Uterus (tissue), 3 donors: ENCODE measurements at regions not wholly inside any gene's neighbourhood (a gene's known extent, or its start where the extent isn't known, plus 50 kb on each side); places are given as distances from the start of the nearest gene placed in this dataset.

Source experiments
- DNase-seq, 2 donors: peaks; one replicate each; pipeline ENCODE4 v3.0.0-alpha.2; 2019 to 2020
- H3K27ac ChIP-seq, 2 donors: fragments of 200-600 bp; sonication (generic); 1 replicate in 1 of 2; 2 replicates in 1 of 2; pipeline ENCODE4 v1.5.1; 2016 to 2018
- H3K27me3 ChIP-seq, 2 donors: fragments of 200-600 bp; sonication (generic); one replicate each; pipeline ENCODE4 v1.5.1; 2018 to 2019; ENCODE audit warnings: control low read depth in 1 of 2
- H3K36me3 ChIP-seq, 2 donors: fragments of 200-600 bp; sonication (generic); one replicate each; pipeline ENCODE4 v1.5.1; 2019; ENCODE audit warnings: control low read depth in 1 of 2
- H3K4me1 ChIP-seq, 2 donors: fragments of 200-600 bp; sonication (generic); one replicate each; pipeline ENCODE4 v1.5.1; 2018 to 2019; ENCODE audit warnings: control low read depth in 1 of 2
- H3K4me3 ChIP-seq, 2 donors: fragments of 200-600 bp; sonication (generic); 1 replicate in 1 of 2; 2 replicates in 1 of 2; pipeline ENCODE4 v1.5.1; 2018 to 2019; ENCODE audit warnings: mild to moderate bottlenecking in 1 of 2
- H3K9me3 ChIP-seq, 2 donors: fragments of 200-600 bp; sonication (generic); one replicate each; pipeline ENCODE4 v1.5.1; 2019; ENCODE audit warnings: control low read depth in 1 of 2
- POLR2A ChIP-seq, 2 donors: fragments of 450-650 bp; IDR thresholded peaks; one replicate each; pipeline ENCODE4 v1.6.1; 2016; ENCODE audit warnings: antibody characterized with exemption in 2 of 2, mild to moderate bottlenecking in 1 of 2, moderate library complexity in 1 of 2
- intact Hi-C: fragments of 100-400 bp; cut with DNase I; formaldehyde crosslinking; loops from one replicate; pipeline ENCODE4 v1.15.1; 2023; ENCODE audit warnings: low total_unique reads
- TF ChIP-seq, protein P1 (sequence below), 4 experiments: fragments of 200-600 bp in 2 of 4; fragments of 450-650 bp in 2 of 4; sonication (generic) in 2 of 4; IDR thresholded peaks; one replicate each; pipeline ENCODE4 v1.5.1; 2016 to 2019; ENCODE audit warnings: antibody characterized with exemption in 4 of 4, mild to moderate bottlenecking in 2 of 4, moderate library complexity in 1 of 4
- donor health status: DM: yes; HTN: yes; CAD: no.

DNA sequence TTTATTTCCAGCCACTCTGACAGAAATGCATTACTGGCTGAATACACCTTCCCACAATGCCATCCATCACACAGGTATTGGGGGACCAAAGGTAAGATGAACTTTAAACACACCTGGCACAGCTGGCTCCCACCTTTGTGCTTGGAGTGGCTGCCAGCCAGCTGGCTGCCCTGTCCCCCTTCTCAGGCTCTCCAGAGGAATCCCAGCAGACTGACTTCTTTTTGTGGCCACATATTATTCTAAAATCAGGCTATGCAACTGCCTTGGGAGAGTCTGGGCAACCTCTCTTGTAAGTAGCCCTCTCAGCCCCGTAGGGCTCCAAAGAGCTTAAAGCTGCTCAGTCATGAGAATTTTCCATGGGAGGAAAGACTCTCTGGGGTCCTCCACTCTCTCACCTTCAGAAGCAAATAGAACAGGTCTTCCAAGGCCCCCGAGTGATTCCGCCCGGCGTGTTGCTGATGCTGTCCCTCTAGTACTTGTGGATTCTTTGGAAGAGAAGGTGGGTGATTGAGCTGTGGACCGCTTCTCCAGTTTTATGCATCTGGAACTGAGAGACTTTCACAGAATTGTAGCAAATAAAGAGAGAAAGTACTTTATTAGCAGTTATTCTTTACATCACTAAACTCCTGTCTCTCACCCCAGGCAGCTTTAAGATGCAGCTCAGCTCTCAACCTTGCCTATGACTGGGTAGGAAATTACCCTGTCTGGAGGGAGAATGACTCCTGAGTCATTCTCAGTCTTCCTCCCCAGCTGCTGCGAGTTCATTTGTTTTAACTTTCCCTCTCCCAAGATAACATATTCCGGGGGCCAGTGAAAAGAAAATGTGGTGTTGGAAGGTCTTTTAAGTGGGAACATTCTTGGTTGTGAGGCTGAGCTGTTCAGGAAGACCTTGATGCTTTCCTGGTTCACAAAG lies 159.4 kb upstream of the PITX1 start:
- intact Hi-C loops: no loop called here
- no peaks in the 10 kb centered on the region for H3K9me3 ChIP-seq
- no peak overlapping the region for H3K4me3 ChIP-seq
- H3K36me3 ChIP-seq: no peaks in the 10 kb centered on the region
- no peak for DNase-seq
- TF ChIP-seq, protein P1, sequence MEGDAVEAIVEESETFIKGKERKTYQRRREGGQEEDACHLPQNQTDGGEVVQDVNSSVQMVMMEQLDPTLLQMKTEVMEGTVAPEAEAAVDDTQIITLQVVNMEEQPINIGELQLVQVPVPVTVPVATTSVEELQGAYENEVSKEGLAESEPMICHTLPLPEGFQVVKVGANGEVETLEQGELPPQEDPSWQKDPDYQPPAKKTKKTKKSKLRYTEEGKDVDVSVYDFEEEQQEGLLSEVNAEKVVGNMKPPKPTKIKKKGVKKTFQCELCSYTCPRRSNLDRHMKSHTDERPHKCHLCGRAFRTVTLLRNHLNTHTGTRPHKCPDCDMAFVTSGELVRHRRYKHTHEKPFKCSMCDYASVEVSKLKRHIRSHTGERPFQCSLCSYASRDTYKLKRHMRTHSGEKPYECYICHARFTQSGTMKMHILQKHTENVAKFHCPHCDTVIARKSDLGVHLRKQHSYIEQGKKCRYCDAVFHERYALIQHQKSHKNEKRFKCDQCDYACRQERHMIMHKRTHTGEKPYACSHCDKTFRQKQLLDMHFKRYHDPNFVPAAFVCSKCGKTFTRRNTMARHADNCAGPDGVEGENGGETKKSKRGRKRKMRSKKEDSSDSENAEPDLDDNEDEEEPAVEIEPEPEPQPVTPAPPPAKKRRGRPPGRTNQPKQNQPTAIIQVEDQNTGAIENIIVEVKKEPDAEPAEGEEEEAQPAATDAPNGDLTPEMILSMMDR (IDR thresholded peaks at IDR 0.05): no peak
- no peak for TF ChIP-seq POLR2A (IDR thresholded peaks at IDR 0.05)
- no peak overlapping the region for H3K27ac ChIP-seq
- H3K4me1 ChIP-seq: no peaks in the 10 kb centered on the region
- H3K27me3 ChIP-seq: no peaks in the 10 kb centered on the region

DNA sequence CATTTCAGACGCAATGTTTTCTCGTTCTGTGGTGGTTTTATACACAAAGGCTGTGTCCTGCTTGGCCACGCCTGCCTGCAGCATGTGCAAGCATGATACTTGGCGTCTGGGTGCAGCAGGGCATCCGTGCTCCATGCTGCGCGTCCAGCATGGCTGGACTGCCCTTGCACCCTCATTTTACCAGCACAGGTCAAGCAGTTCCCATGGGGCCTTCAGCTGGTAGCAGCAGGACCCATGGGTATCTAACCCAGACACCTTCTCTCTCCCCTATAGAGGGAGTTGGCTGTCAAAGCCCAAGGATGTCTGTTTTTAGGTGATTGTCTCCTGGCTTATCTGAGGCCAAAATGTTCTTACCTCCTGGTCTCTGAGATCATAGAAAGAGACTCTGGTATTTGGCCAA lies 158.3 kb upstream of the PITX1 start:
- intact Hi-C loops: no loop called here
- TF ChIP-seq, protein P1 (IDR thresholded peaks at IDR 0.05): no peak
- TF ChIP-seq POLR2A (IDR thresholded peaks at IDR 0.05): no peak
- H3K36me3 ChIP-seq: no peaks in the 10 kb centered on the region

DNA sequence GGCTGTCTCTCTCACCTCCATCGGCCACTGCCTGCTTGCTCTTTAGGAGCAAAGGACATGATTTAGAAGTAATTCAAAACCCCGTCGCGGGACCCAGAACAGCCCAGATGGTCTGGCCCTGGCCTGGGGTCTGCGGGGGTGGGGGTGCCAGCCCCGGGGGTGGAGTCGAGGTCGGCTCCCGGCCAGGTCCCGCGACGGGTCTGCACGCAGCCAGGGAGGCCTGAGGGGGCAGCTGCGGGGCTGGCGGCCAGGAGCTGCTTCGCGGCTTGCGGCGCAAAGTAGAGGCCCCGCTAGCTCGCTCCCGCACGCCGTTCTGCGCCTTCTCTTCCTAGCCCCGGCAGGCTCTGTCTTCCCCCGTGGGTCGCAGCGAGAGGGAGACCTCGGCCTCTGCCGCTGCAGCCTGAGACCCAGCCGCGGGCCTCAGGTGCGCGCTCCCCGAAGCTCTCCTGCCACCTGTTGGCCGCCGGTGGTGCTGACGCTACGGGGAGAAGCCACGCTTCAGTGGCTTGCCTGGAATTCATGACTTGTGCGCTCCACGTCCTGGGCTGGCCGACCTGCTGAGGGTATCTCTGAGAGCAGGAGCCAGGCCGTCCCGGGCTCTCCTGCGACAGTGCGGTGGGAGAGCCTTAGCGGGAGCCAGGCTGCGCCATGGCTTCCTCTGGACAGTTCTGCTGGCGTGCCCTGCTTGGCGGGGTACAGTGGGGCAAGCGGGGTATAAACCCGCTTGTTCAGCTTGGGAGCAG lies 157.2 kb upstream of the PITX1 start:
- H3K9me3 ChIP-seq: no peaks in the 10 kb centered on the region
- H3K4me1 ChIP-seq: no peaks in the 10 kb centered on the region
- H3K4me3 ChIP-seq: peak overlapping the region in 1 of 2 donors; percentile 32
- DNase-seq: peak; percentile 38 to 79
- H3K27ac ChIP-seq: no peak overlapping the region
- no peaks in the 10 kb centered on the region for H3K27me3 ChIP-seq
- intact Hi-C loops: no loop called here
- TF ChIP-seq POLR2A (IDR thresholded peaks at IDR 0.05): no peak
- TF ChIP-seq, protein P1 (IDR thresholded peaks at IDR 0.05): peak; percentile 84 to 89 (median 88)
- no peaks in the 10 kb centered on the region for H3K36me3 ChIP-seq

More for the DNA sequence above, 158.3 kb upstream of the PITX1 start:
- no peak overlapping the region for H3K4me3 ChIP-seq
- H3K9me3 ChIP-seq: no peaks in the 10 kb centered on the region
- no peak for DNase-seq
- no peaks in the 10 kb centered on the region for H3K27me3 ChIP-seq
- no peak overlapping the region for H3K27ac ChIP-seq
- H3K4me1 ChIP-seq: no peaks in the 10 kb centered on the region

DNA sequence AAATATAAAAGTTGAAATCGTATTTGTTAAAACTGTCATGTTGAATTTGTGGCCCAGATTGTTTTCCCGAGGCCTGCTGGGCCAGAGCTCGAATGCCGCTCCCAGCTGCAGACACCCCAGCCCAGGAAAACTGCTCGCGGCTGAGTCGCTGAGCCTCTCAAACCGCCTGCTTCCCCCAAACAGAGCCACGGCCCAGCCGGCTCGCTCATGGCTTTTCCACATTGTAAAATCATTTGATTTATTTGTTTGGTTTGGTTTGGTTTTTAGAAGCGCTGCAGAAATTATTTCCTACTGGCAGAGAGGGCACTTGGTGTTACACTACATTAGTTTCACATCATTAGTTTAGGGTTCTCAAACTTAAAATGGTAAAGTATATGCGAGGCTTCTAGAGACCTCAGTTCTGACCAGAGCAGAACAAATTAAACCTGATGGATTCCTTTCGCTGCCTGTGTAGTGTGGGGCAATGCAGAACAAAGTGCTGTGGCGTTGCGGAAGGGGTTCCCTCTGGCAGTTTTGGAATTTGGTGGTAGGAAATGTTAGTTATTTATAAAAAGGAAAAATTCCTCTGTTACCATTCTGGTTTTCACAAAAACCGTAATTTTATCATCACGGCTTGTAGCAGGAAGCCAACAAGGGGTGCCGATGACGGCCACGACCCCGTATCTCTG lies 156.5 kb upstream of the PITX1 start:
- intact Hi-C loops: no loop called here
- Histone ChIP-seq H3K36me3 (no peaks in the 10 kb centered on the region), H3K27me3 (no peaks in the 10 kb centered on the region), H3K9me3 (no peaks in the 10 kb centered on the region), H3K27ac (no peak overlapping the region), H3K4me1 (no peaks in the 10 kb centered on the region), H3K4me3 (no peak overlapping the region)
- DNase-seq: no peak
- no peak for TF ChIP-seq POLR2A (IDR thresholded peaks at IDR 0.05)
- TF ChIP-seq, protein P1 (IDR thresholded peaks at IDR 0.05): no peak
